SK-N-SH (cell line): ENCODE measurements at regions not wholly inside any gene's neighbourhood (a gene's known extent, or its start where the extent isn't known, plus 50 kb on each side); places are given as distances from the start of the nearest gene placed in this dataset.

Experiments
- CTCF ChIA-PET: fragments of 300-600, 350-600 bp; formaldehyde crosslinking; extraction: SDS; loops from one replicate; lab custom pipeline; 2021; lab: Yijun Ruan, JAX
- POLR2A ChIA-PET: fragments of 350-600 bp; sonication (Branson Sonifier 250); formaldehyde crosslinking; extraction: SDS; loops from one replicate; lab custom pipeline; 2020; ENCODE audit warnings: antibody characterized with exemption, inconsistent platforms; lab: Yijun Ruan, JAX
- DNase-seq: peaks from one replicate; pipeline ENCODE4 v3.0.0; 2012
- H2AFZ ChIP-seq: fragments of 200-600 bp; sonication (generic); 2 replicates; pipeline ENCODE4 v1.8.1; 2016; ENCODE audit warnings: antibody characterized with exemption, mild to moderate bottlenecking, low read depth
- H3F3A ChIP-seq: fragments of 200-600 bp; sonication (generic); replicated peaks from 2 replicates; pipeline ENCODE3; 2016; ENCODE audit warnings: antibody characterized with exemption, mild to moderate bottlenecking; ENCODE audit not compliant: insufficient read depth
- H3K27ac ChIP-seq, 2 experiments: fragments of 200-500 bp in 1 of 2; fragments of 200-600 bp in 1 of 2; sonication (Bioruptor generic) in 1 of 2; sonication (generic), shearing (Covaris generic) in 1 of 2; 2 replicates each; pipeline versions ENCODE4 v1.5.1 to v1.6.1; 2014 to 2016; ENCODE audit warnings: low read depth in 2 of 2, inconsistent platforms in 1 of 2, low read length in 1 of 2, mild to moderate bottlenecking in 1 of 2, mixed read lengths in 1 of 2
- H3K27me3 ChIP-seq: fragments of 200-600 bp; sonication (generic), shearing (Covaris generic); 2 replicates; pipeline ENCODE4 v1.6.1; 2016; ENCODE audit warnings: mixed run types; ENCODE audit not compliant: insufficient read depth
- H3K36me3 ChIP-seq, 2 experiments: fragments of 200-500 bp in 1 of 2; fragments of 200-600 bp in 1 of 2; sonication (Bioruptor generic) in 1 of 2; sonication (generic) in 1 of 2; replicated peaks in 1 of 2; 2 replicates each; pipeline versions ENCODE3 to v1.5.1; 2014 to 2016; ENCODE audit warnings: low read length in 1 of 2, mild to moderate bottlenecking in 1 of 2; ENCODE audit not compliant: insufficient read depth in 2 of 2, control insufficient read depth in 1 of 2
- H3K4me1 ChIP-seq, 2 experiments: fragments of 200-500 bp in 1 of 2; fragments of 200-600 bp in 1 of 2; sonication (Bioruptor generic) in 1 of 2; sonication (generic), shearing (Covaris generic) in 1 of 2; 2 replicates each; pipeline versions ENCODE4 v1.5.1 to v1.6.1; 2014 to 2016; ENCODE audit warnings: low read depth in 1 of 2, low read length in 1 of 2, mixed run types in 1 of 2; ENCODE audit not compliant: insufficient read depth in 2 of 2, control insufficient read depth in 1 of 2
- H3K4me2 ChIP-seq: fragments of 200-600 bp; sonication (generic), shearing (Covaris generic); 2 replicates; pipeline ENCODE4 v1.6.1; 2017; ENCODE audit warnings: mixed run types
- H3K4me3 ChIP-seq, 2 experiments: fragments of 200-500 bp in 1 of 2; fragments of 200-600 bp in 1 of 2; sonication (Bioruptor generic) in 1 of 2; sonication (generic), shearing (Covaris generic) in 1 of 2; 2 replicates each; pipeline versions ENCODE4 v1.5.1 to v1.8.1; 2014 to 2016; ENCODE audit warnings: low read depth in 2 of 2, inconsistent platforms in 1 of 2, low read length in 1 of 2, mild to moderate bottlenecking in 1 of 2, mixed read lengths in 1 of 2, moderate library complexity in 1 of 2
- H3K79me2 ChIP-seq: fragments of 200-600 bp; sonication (generic); 2 replicates; pipeline ENCODE4 v1.8.1; 2017; ENCODE audit warnings: mild to moderate bottlenecking; ENCODE audit not compliant: insufficient read depth
- H3K9ac ChIP-seq: fragments of 200-600 bp; sonication (generic); 2 replicates; pipeline ENCODE4 v1.6.1; 2017; ENCODE audit warnings: mixed run types
- H3K9me2 ChIP-seq: fragments of 200-600 bp; sonication (generic); 2 replicates; pipeline ENCODE4 v1.6.1; 2017; ENCODE audit warnings: mixed run types
- H3K9me3 ChIP-seq: fragments of 200-600 bp; sonication (generic); 2 replicates; pipeline ENCODE4 v1.6.1; 2017; ENCODE audit warnings: mixed run types, mild to moderate bottlenecking, moderate library complexity
- H4K20me1 ChIP-seq: fragments of 200-600 bp; sonication (generic); 2 replicates; pipeline ENCODE4 v1.6.1; 2017; ENCODE audit warnings: mild to moderate bottlenecking, mixed run types; ENCODE audit not compliant: insufficient read depth
- ELF1 ChIP-seq: IDR thresholded peaks from 2 replicates; pipeline ENCODE4 v1.4.0; 2012
- EZH2phosphoT487 ChIP-seq: fragments of 200-600 bp; sonication (generic); IDR thresholded peaks from 2 replicates; pipeline ENCODE4 v1.6.1; 2017; ENCODE audit warnings: low read depth, mixed run types, mild to moderate bottlenecking, antibody characterized with exemption, moderate library complexity, borderline replicate concordance
- FOSL2 ChIP-seq: IDR thresholded peaks from 2 replicates; pipeline ENCODE4 v1.4.0; 2012; ENCODE audit warnings: low read depth, mild to moderate bottlenecking, moderate library complexity, borderline replicate concordance
- FOXJ3 ChIP-seq: sonication (generic); formaldehyde crosslinking; IDR thresholded peaks from 2 replicates; pipeline ENCODE4 v1.5.1; 2020; ENCODE audit warnings: mild to moderate bottlenecking, missing genetic modification reagents
- FOXM1 ChIP-seq: IDR thresholded peaks from 2 replicates; pipeline ENCODE4 v1.4.0; 2012; ENCODE audit warnings: low read depth, mild to moderate bottlenecking
- JUND ChIP-seq: IDR thresholded peaks from 2 replicates; pipeline ENCODE4 v1.4.0; 2012
- MAX ChIP-seq: IDR thresholded peaks from 2 replicates; pipeline ENCODE4 v1.4.0; 2012; ENCODE audit warnings: low read depth
- MEF2A ChIP-seq: IDR thresholded peaks from 2 replicates; pipeline ENCODE4 v1.4.0; 2012; ENCODE audit warnings: low read depth, borderline replicate concordance
- MXI1 ChIP-seq: IDR thresholded peaks from 2 replicates; pipeline ENCODE4 v1.6.1; 2012; ENCODE audit warnings: mild to moderate bottlenecking, low read depth, low read length, improper control_type of control experiment
- NFIC ChIP-seq: IDR thresholded peaks from 2 replicates; pipeline ENCODE4 v1.4.0; 2012; ENCODE audit warnings: borderline replicate concordance
- NRF1 ChIP-seq: IDR thresholded peaks from 2 replicates; pipeline ENCODE4 v1.6.1; 2012; ENCODE audit warnings: low read depth, mild to moderate bottlenecking, low read length
- PBX3 ChIP-seq: IDR thresholded peaks from 2 replicates; pipeline ENCODE4; 2012
- REST ChIP-seq: IDR thresholded peaks from 2 replicates; pipeline ENCODE4 v1.6.1; 2012; ENCODE audit warnings: mild to moderate bottlenecking, low read depth, low read length, moderate library complexity
- RFX5 ChIP-seq: IDR thresholded peaks from 2 replicates; pipeline ENCODE4 v1.6.1; 2012; ENCODE audit warnings: mild to moderate bottlenecking, improper control_type of control experiment, low read length
- RXRA ChIP-seq: IDR thresholded peaks from 2 replicates; pipeline ENCODE4 v1.4.0; 2012; ENCODE audit warnings: low read depth, mild to moderate bottlenecking, borderline replicate concordance
- SMC3 ChIP-seq: IDR thresholded peaks from 2 replicates; pipeline ENCODE4 v1.6.1; 2012; ENCODE audit warnings: low read depth, low read length, improper control_type of control experiment
- TAF1 ChIP-seq: IDR thresholded peaks from 2 replicates; pipeline ENCODE4 v1.6.1; 2012; ENCODE audit warnings: low read depth, mild to moderate bottlenecking, low read length, moderate library complexity, borderline replicate concordance
- TEAD4 ChIP-seq: IDR thresholded peaks from 2 replicates; pipeline ENCODE4 v1.4.0; 2012; ENCODE audit warnings: mild to moderate bottlenecking, borderline replicate concordance; ENCODE audit not compliant: insufficient read depth
- ZBTB33 ChIP-seq: IDR thresholded peaks from 2 replicates; pipeline ENCODE4 v1.4.0; 2012; ENCODE audit warnings: low read depth, borderline replicate concordance
- WGBS: methylation state at CpG from one replicate; pipeline ENCODE4 v1.1.6; 2017; ENCODE audit warnings: low lambda C conversion rate; 5-methylcytosine and 5-hydroxymethylcytosine counted together

- DNase-seq, result no peak
- Histone ChIP-seq H3K4me1 (peaks cover 20 to 41% of the 10 kb centered on the region in 2 experiments; a peak in 2 of 4 replicates), H4K20me1 (no peaks in the 10 kb centered on the region), H3K9ac (no peak overlapping the region), H3K27me3 (no peaks in the 10 kb centered on the region), H3K27ac (no peak overlapping the region; a peak in 1 of 4 replicates), H3K79me2 (no peaks in the 10 kb centered on the region), H3F3A (no peaks in the 10 kb centered on the region)
- ChIA-PET POLR2A (no interaction called here), CTCF (interaction anchor here (1.3 kb wide), 1 partner anchor 26 kb away, joined by 3 read pairs; no protein-coding TSS in a partner anchor)
- TF ChIP-seq REST (no peak), PBX3 (no peak), MAX (no peak), RXRA (no peak), EZH2phosphoT487 (no peak), ZBTB33 (no peak), TEAD4 (no peak), MXI1 (no peak), SMC3 (no peak), JUND (no peak), FOXJ3 (CRISPR knock-in tag) (no peak), FOSL2 (no peak), RFX5 (no peak), TAF1 (no peak), MEF2A (no peak), NRF1 (no peak), ELF1 (no peak), NFIC (no peak), FOXM1 (no peak)
- TF ChIP-seq, all 33 proteins: peak for 0
- H3K36me3 ChIP-seq, result no peaks in the 10 kb centered on the region
- H3K9me2 ChIP-seq, result no peaks in the 10 kb centered on the region
- no peak overlapping the region; a peak in 1 of 4 replicates for H3K4me3 ChIP-seq
- H2AFZ ChIP-seq, result peak overlapping the region; percentile 56; the same call in 1 of the 2 replicates
- 50% methylated on average over 7 of the region's 7 CpGs for WGBS
- H3K4me2 ChIP-seq, result no peak overlapping the region
- no peaks in the 10 kb centered on the region for H3K9me3 ChIP-seq
These were observed 121.1 kb downstream of the PDCD6IP start for GRCh38 chr3:33919312-33920120.
